ENCODE measurements at regions not wholly inside any gene's neighbourhood (a gene's known extent, or its start where the extent isn't known, plus 50 kb on each side); places are given as distances from the start of the nearest gene placed in this dataset.

GRCh38 chr4:26217481-26217880 lies 103.3 kb upstream of the RBPJ start:
- TF ChIP-seq GATA1 (IDR thresholded peaks at IDR 0.05; ENCODE audit: low read depth, low read length): no peak
- TF ChIP-seq POLR2A (IDR thresholded peaks at IDR 0.05; ENCODE audit: low read length): no peak

GRCh38 chr4:26217961-26218676 lies 102.7 kb upstream of the RBPJ start:
- DNase-seq: no peak
- TF ChIP-seq GATA1 (IDR thresholded peaks at IDR 0.05; ENCODE audit: low read depth, low read length) (no peak), POLR2A (IDR thresholded peaks at IDR 0.05; ENCODE audit: low read length) (no peak)

More at GRCh38 chr4:26217481-26217880, 103.3 kb upstream of the RBPJ start:
- DNase-seq: no peak

DNA sequence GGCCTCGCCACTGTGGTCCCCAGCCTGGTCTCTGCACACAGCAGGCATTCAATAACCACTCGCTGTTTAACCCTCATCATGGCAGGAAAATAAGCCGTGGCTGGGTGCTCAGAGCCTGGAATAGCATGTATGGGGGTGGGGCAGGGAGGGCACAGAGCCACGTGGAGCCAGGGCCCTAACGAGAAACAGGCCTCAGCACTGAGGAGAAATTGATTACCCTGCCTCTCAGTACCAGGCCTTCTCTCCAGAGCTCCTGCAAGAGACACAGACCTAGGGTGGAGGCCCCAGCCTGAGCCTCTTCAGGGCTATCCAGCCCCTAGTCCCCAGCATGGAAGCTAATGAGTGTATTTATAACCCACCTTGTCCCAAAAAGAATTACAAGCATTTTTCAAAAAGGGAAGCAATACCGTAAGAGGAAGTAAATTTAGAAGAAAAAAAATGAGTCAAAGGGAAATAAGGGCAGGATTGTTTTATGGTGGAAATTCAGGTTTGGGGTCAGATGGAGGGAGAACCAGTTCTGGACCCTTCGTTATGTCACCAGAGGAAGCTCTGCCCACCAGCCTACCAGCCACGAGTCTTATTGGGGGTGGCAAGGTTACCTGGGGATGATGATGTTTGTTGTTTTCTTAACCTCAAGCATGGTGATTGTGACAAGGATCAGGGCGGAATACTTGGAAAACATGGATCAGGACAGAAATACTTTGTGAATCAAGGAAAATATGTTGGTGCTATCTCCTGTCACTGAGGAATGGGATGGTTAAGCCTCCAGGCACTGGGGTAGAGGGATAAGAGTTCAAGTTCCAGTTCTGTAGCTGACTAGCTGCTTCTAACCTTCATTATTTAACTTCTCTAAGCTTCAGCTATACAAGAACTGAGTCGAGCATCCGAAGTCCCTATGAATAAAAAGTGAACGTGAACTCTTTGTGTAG lies 101.9 kb upstream of the RBPJ start:
- no peak for DNase-seq

GRCh38 chr4:26220696-26221095 lies 100.1 kb upstream of the RBPJ start:
- TF ChIP-seq POLR2A (IDR thresholded peaks at IDR 0.05; ENCODE audit: low read length): no peak
- TF ChIP-seq GATA1 (IDR thresholded peaks at IDR 0.05; ENCODE audit: low read depth, low read length): no peak
- no peak for DNase-seq

More for the DNA sequence above, 101.9 kb upstream of the RBPJ start:
- TF ChIP-seq GATA1 (IDR thresholded peaks at IDR 0.05; ENCODE audit: low read depth, low read length) (no peak), POLR2A (IDR thresholded peaks at IDR 0.05; ENCODE audit: low read length) (no peak)

DNA sequence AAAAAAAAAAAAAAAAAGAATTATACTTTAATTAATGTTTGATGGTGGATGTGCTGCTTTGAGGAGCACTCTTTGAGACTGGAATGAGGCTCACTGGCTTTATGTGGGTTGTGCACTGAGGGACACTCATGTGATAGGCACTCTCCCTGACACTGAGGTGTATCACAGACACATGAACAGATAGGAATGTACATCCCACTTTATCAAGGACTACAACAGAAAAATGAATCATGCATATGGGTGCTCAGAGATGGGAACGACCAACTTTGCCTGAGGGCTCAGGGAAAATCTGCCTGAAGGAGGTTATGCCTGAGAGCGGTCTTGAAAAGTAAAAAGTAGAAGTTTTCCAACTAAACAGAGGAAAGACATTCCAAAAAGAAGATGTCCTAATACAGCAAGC lies 97.7 kb upstream of the RBPJ start:
- TF ChIP-seq GATA1 (IDR thresholded peaks at IDR 0.05; ENCODE audit: low read depth, low read length) (no peak), POLR2A (IDR thresholded peaks at IDR 0.05; ENCODE audit: low read length) (no peak)
- no peak for DNase-seq

GRCh38 chr4:26226629-26227376 lies 94.0 kb upstream of the RBPJ start:
- DNase-seq: no peak

DNA sequence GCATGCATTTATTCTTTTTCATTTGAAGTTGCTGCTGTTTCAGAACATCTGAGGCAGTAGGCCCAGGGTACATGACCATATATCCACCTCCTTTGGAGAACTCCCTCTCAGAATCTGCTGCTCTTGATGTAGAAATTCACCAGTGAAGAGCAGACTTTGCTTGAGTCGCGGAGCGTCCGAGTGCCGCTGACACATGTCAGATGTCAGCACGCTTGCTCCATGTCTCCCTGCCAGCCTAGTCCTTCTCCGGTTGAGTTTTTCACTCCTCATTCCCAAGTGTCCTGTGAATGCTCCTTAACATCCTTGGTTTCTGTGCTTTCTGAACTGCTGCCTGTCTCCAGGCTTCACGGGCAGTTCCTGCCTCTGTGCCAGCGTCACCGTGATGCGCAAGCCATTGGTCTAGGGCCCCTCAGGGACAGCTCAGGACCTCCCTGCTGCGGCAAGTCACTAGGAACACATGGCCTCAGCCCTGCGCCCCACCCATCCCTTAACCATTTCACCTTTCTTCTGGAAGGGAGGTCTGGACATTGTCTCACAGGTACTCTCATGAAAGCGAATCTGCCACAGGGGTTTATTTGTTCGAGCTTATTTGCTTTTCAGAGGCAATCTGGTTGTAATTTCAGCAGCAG lies 93.1 kb upstream of the RBPJ start:
- TF ChIP-seq GATA1 (IDR thresholded peaks at IDR 0.05; ENCODE audit: low read depth, low read length) (no peak), POLR2A (IDR thresholded peaks at IDR 0.05; ENCODE audit: low read length) (no peak)
- DNase-seq: no peak

More at GRCh38 chr4:26226629-26227376, 94.0 kb upstream of the RBPJ start:
- TF ChIP-seq POLR2A (IDR thresholded peaks at IDR 0.05; ENCODE audit: low read length) (no peak), GATA1 (IDR thresholded peaks at IDR 0.05; ENCODE audit: low read depth, low read length) (no peak)

- DNase-seq: no peak
- TF ChIP-seq GATA1 (IDR thresholded peaks at IDR 0.05; ENCODE audit: low read depth, low read length) (no peak), POLR2A (IDR thresholded peaks at IDR 0.05; ENCODE audit: low read length) (no peak)
Observed at GRCh38 chr4:26228883-26229282, 91.9 kb upstream of the RBPJ start.

DNA sequence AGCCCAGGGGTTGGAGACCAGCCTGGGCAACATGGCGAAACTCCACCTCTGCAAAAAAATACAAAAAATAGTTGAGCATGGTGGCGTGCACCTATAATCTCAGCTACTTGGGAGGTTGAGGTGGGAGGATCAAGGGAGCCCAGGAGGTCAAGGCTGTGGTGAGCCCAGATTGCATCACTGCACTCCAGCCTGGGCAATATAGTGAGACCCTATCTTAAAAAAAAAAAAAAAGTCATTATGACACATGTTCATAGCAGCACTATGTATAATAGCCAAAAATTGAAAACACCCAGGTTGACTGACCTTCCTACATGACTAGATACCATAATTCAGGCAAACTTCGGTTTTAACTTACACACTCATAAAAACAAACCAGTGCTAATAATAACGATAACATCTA lies 90.8 kb upstream of the RBPJ start:
- DNase-seq: no peak
- no peak for TF ChIP-seq GATA1 (IDR thresholded peaks at IDR 0.05; ENCODE audit: low read depth, low read length)
- no peak for TF ChIP-seq POLR2A (IDR thresholded peaks at IDR 0.05; ENCODE audit: low read length)

DNA sequence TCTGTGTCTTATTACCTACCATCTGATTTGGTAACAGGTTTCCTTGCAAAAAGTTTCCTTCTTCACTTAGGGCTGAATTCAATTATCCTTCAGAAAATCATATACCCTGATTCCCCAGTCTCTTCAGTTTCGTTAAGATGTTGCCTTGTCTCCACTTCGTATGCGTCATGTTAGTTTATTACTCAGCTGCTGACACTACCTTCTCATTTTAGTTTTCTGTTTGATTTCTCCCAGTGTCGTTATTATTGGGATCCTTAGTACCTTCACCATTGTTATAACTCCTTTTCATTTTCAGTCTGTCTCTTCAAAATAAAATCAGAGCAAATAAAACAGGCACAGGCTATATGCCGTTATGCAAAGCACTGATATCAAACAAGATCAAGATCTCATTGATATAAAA lies 87.5 kb upstream of the RBPJ start:
- no peak for DNase-seq
- TF ChIP-seq POLR2A (IDR thresholded peaks at IDR 0.05; ENCODE audit: low read length) (no peak), GATA1 (IDR thresholded peaks at IDR 0.05; ENCODE audit: low read depth, low read length) (no peak)

GRCh38 chr4:26235500-26235899 lies 85.3 kb upstream of the RBPJ start:
- no peak for DNase-seq
- TF ChIP-seq GATA1 (IDR thresholded peaks at IDR 0.05; ENCODE audit: low read depth, low read length): no peak
- TF ChIP-seq POLR2A (IDR thresholded peaks at IDR 0.05; ENCODE audit: low read length): no peak

DNA sequence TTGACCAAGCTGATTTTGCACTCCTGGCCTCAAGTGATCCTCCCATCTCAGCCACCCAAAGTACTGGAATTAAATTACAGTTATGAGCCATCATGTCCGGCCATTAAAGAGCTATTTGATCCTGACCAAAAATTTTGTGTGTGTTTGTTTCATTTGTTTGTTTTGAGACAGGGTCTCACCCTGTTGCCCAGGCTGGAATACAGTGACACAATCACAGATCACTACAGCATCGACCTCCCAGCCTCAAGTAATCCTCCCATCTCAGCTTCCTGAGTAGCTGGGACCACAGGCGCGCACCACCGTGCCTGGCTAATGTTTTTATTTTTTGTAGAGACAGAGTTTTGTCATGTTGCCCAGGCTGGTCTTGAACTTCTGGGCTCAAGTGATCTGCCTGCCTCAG lies 82.9 kb upstream of the RBPJ start:
- TF ChIP-seq GATA1 (IDR thresholded peaks at IDR 0.05; ENCODE audit: low read depth, low read length): no peak
- no peak for TF ChIP-seq POLR2A (IDR thresholded peaks at IDR 0.05; ENCODE audit: low read length)
- DNase-seq: no peak

DNA sequence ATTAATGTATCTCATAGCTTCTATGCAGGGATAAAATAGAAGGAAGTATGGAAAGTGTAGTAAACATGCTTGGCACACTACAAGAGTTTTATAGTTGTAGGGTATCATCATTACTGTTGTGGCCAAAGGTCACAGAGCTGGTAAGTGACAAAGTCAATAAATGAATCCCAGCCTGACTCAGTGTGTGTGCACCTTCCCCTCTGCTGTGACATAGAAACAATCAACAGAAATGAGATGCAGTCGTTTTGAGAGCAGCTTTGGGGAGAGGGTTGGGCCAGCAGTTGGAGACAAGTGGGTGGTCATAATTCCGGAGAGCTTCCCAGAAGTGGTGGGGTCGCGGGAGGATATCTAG lies 82.4 kb upstream of the RBPJ start:
- TF ChIP-seq POLR2A (IDR thresholded peaks at IDR 0.05; ENCODE audit: low read length): no peak
- no peak for TF ChIP-seq GATA1 (IDR thresholded peaks at IDR 0.05; ENCODE audit: low read depth, low read length)
- DNase-seq: no peak

Measured in erythroblast (primary cell).